ENCODE measurements at regions not wholly inside any gene's neighbourhood (a gene's known extent, or its start where the extent isn't known, plus 50 kb on each side); places are given as distances from the start of the nearest gene placed in this dataset.

DNA sequence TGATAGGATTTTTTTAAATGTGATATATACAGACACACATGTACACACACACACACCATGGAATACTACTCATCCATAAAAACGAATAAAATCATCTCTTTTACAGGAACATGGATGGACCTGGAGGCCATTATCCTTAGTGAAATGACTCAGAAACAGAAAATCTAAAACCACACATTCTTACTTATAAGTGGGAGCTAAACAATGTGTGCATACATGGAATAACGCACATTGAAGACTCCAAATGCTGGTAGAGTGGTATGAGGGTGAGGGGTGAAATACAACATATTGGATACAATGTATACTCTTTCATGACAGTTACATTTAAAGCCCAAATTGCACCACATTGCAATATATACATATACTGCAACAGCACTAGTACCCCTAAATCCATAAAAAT lies 120.2 kb upstream of the ADGRL3 start:
- Mint-ChIP-seq H3K4me3 (no peak overlapping the region), H3K4me1 (ENCODE audit: low read depth in 2 of 2) (no peaks in the 10 kb centered on the region), H3K9me3 (peaks cover 0 to 11% of the 10 kb centered on the region in 2 donors), H3K27me3 (no peaks in the 10 kb centered on the region), H3K27ac (no peak overlapping the region), H3K36me3 (ENCODE audit: insufficient read depth) (peaks cover 2% of the 10 kb centered on the region)
- ATAC-seq (replicated peaks) (no peak), DNase-seq (no peak)

DNA sequence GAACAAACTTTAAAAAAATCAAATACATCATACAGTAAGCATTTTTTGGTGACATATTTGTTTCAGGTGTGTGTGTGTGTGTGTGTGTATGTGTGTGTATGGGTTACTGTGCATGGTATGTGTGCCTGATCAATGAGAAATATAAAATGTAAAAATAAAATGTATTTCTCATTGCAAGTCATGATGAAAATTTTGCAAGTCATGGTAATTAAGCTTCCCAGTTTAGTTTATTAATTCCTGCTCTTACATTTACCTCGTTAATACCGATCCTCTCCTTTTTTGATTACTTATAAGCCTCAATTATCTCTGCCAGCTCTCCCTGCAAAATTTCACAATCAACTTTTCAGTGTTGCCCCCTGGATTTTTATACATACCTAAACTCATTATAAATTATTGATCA lies 114.6 kb upstream of the ADGRL3 start:
- DNase-seq (no peak), ATAC-seq (replicated peaks) (no peak)
- no peak overlapping the region for H3K27ac Mint-ChIP-seq
- peaks cover 2% of the 10 kb centered on the region for H3K36me3 Mint-ChIP-seq (ENCODE audit: insufficient read depth)
- H3K27me3 Mint-ChIP-seq, result no peaks in the 10 kb centered on the region
- H3K4me1 Mint-ChIP-seq (ENCODE audit: low read depth in 2 of 2), result no peaks in the 10 kb centered on the region
- no peak overlapping the region for H3K4me3 Mint-ChIP-seq
- peaks cover 2 to 10% of the 10 kb centered on the region in 2 donors for H3K9me3 Mint-ChIP-seq

DNA sequence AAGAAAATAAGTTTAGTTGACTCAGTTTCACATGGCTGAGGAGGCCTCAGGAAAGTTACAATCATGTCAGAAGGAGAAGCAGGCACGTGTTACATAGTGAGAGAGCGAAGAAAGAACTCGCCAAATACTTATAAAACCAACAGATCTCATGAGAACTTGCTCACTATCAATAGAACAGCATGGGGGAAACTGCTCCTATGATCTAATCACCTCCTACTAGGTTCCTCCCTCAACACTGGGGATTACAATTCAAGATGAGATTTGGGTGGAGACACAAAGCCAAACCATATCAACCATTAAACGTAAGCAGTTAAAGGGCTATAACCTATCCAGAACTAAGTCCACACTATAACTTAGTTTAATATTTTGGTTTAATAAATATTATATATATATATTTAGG lies 113.8 kb upstream of the ADGRL3 start:
- Mint-ChIP-seq H3K27ac (no peak overlapping the region), H3K27me3 (no peaks in the 10 kb centered on the region), H3K9me3 (peaks cover 2 to 10% of the 10 kb centered on the region in 2 donors), H3K4me1 (ENCODE audit: low read depth in 2 of 2) (no peaks in the 10 kb centered on the region), H3K4me3 (no peak overlapping the region), H3K36me3 (ENCODE audit: insufficient read depth) (peaks cover 2% of the 10 kb centered on the region)
- no peak for DNase-seq
- ATAC-seq (replicated peaks), result no peak

DNA sequence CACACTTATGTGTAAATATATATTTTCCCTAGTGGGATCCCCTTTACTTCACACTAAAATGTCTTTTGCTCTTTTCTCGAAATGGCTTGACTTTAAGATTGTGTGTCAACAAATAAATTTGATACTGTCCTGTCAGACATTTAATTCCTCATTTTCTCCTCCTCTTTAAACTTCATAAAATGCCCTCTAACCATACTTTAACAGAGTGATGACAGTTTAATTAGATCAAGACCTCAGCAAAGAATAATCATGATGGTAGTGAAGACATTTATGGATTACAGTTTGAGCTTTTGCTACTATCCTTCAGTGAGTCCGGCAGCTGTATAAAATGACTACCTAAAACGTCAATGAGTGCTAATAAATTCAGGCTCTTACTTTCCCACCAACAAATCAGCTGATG lies 113.1 kb upstream of the ADGRL3 start:
- Mint-ChIP-seq H3K4me3 (no peak overlapping the region), H3K36me3 (ENCODE audit: insufficient read depth) (peaks cover 2% of the 10 kb centered on the region), H3K27ac (no peak overlapping the region), H3K27me3 (no peaks in the 10 kb centered on the region), H3K4me1 (ENCODE audit: low read depth in 2 of 2) (no peaks in the 10 kb centered on the region), H3K9me3 (peaks cover 2 to 10% of the 10 kb centered on the region in 2 donors)
- DNase-seq (no peak), ATAC-seq (replicated peaks) (no peak)

DNA sequence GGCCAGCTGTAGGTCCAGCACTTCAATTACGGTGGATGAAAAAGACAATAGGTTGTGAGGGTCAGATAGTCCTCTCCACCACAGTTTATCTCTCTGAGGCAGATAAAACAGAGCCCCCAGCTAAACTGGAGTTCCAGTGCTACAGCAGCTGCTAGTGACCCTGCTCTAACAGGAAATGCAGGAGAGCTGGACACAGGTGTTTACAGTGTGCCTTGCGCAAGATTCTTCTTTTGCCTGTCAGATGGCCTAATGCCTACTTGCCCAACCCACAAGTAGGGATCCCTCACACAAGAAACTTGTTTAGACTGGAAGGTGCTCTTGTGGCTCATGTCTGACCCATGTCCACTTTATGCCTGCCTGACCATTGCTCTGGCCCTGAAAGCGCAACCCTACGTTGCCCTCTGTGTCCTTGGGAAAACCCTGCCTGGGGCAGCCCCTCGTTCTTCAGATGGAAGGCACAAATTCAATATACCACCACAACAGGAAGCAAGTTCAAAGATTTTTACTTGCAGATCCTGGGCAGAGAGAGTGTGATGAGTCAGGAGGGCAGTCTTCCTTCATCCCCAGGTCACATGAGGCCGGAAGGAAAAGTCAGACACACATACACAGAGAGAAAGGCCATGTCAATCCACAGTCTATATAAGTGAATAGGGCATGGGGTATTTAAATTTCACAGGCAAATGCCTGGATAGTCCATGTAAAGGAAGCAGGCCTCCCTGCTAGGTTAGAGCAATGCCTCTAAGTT lies 105.1 kb upstream of the ADGRL3 start:
- H3K4me3 Mint-ChIP-seq, result no peak overlapping the region
- ATAC-seq (replicated peaks) (no peak), DNase-seq (no peak)
- H3K4me1 Mint-ChIP-seq (ENCODE audit: low read depth in 2 of 2), result no peaks in the 10 kb centered on the region
- H3K27ac Mint-ChIP-seq, result no peak overlapping the region
- H3K9me3 Mint-ChIP-seq, result peaks cover 14 to 15% of the 10 kb centered on the region in 2 donors
- no peaks in the 10 kb centered on the region for H3K36me3 Mint-ChIP-seq (ENCODE audit: insufficient read depth)
- H3K27me3 Mint-ChIP-seq, result no peaks in the 10 kb centered on the region

DNA sequence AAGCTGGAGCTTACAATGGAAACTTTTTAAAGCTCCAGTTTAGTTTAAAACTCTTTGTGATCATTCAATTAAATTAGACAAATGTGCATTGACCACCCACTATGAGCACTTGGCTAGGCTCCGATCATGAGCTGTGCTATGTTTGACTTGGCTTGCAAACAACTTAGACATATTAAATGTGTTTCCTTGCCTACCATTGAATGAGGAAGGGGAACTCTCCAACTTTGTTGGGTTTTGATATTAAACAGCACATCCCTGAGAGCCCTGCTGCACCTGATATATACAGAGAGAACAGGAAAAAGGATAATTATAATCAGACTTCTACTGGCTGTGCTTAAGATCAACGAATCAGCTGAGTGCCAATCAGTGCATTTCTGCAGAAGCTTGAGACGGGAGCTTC lies 71.4 kb upstream of the ADGRL3 start:
- Mint-ChIP-seq H3K4me1 (ENCODE audit: low read depth in 2 of 2) (no peaks in the 10 kb centered on the region), H3K4me3 (no peak overlapping the region), H3K27ac (no peak overlapping the region), H3K9me3 (peaks cover 0 to 8% of the 10 kb centered on the region in 2 donors), H3K36me3 (ENCODE audit: insufficient read depth) (no peaks in the 10 kb centered on the region), H3K27me3 (no peaks in the 10 kb centered on the region)
- DNase-seq (no peak), ATAC-seq (replicated peaks) (no peak)

DNA sequence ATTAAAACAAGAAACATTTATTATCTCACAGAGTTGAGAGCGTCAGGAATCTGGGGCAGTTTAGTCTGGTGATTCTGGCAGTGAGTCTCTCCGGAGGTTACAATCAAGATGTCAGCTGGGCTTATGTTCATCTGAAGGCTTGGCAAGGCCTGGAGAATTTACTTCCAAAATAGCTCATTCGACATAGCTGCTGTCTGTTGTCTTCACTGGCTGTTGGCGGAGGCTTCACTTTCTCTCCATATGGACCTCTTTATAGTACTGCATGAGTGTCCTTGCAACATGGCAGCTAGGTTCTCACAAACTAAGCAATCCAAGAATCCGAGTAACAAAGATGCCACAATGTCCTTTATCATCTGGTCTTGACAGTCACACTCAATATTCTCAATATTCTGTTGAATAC lies 70.2 kb upstream of the ADGRL3 start:
- ATAC-seq (replicated peaks) (no peak), DNase-seq (no peak)
- no peaks in the 10 kb centered on the region for H3K4me1 Mint-ChIP-seq (ENCODE audit: low read depth in 2 of 2)
- no peaks in the 10 kb centered on the region for H3K27me3 Mint-ChIP-seq
- no peak overlapping the region for H3K27ac Mint-ChIP-seq
- H3K9me3 Mint-ChIP-seq, result peaks cover 0 to 8% of the 10 kb centered on the region in 2 donors
- H3K36me3 Mint-ChIP-seq (ENCODE audit: insufficient read depth), result no peaks in the 10 kb centered on the region
- H3K4me3 Mint-ChIP-seq, result no peak overlapping the region

DNA sequence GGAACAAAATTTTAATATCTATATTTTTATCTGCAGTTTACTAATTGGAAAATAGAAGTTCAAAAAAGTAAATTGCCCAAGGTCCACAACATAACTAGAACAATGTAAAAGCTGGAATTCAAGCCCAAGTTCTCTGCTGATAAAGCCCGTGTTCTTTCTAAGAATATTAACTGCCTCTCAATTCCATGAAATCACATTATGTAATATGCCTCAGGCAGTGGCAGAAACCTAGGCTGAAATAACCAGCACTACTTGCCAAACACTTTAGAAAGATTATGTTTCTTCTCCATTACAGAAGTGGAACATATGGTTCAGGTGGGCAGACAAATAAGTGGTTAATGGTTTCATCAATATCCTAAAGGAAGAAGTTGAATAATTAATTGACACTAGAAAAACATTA lies 56.7 kb upstream of the ADGRL3 start:
- ATAC-seq (replicated peaks) (no peak), DNase-seq (no peak)
- Mint-ChIP-seq H3K27me3 (no peaks in the 10 kb centered on the region), H3K27ac (no peak overlapping the region), H3K4me3 (no peak overlapping the region), H3K4me1 (ENCODE audit: low read depth in 2 of 2) (no peaks in the 10 kb centered on the region), H3K9me3 (peaks cover 9 to 25% of the 10 kb centered on the region in 2 donors), H3K36me3 (ENCODE audit: insufficient read depth) (no peaks in the 10 kb centered on the region)

DNA sequence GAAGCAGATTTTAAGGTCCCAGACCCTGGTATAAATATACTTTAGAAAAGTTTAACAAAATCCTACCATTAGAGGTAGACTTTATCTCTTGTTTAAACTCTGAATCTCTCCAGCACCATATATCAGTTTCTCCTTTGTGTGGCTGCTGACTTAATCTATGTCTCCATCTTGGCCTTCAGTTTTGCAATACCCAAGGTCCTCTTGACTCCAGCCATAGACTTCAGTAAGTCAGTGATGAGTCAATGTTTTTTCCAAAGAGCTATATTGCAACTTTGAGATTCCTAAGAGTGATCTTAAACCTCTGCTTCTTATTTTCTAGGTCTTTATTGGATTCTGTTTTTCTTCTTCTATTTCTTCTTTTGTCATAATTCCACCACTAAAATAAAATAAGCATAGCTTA lies 50.8 kb upstream of the ADGRL3 start:
- Mint-ChIP-seq H3K4me3 (no peak overlapping the region), H3K27ac (no peak overlapping the region), H3K36me3 (ENCODE audit: insufficient read depth) (no peaks in the 10 kb centered on the region), H3K4me1 (ENCODE audit: low read depth in 2 of 2) (no peaks in the 10 kb centered on the region), H3K27me3 (no peaks in the 10 kb centered on the region), H3K9me3 (peaks cover 12 to 22% of the 10 kb centered on the region in 2 donors)
- DNase-seq, result no peak
- no peak for ATAC-seq (replicated peaks)
